Stomach (tissue), 4 donors: ENCODE measurements at regions not wholly inside any gene's neighbourhood (a gene's known extent, or its start where the extent isn't known, plus 50 kb on each side); places are given as distances from the start of the nearest gene placed in this dataset.

Experiments
- POLR2A ChIP-seq, 4 donors: fragments of 450-650 bp; IDR thresholded peaks; one replicate each; pipeline ENCODE4 v1.6.1; 2016; ENCODE audit warnings: antibody characterized with exemption in 4 of 4, control low read depth in 2 of 4, mild to moderate bottlenecking in 1 of 4, moderate library complexity in 1 of 4
- TF ChIP-seq, protein P1 (sequence below), 7 experiments: fragments of 450-650 bp in 4 of 7; fragments of 200-600 bp in 3 of 7; sonication (generic) in 3 of 7; IDR thresholded peaks; one replicate each; pipeline ENCODE4 v1.5.1; 2016 to 2019; ENCODE audit warnings: antibody characterized with exemption in 7 of 7, control low read depth in 2 of 7, mild to moderate bottlenecking in 1 of 7

DNA sequence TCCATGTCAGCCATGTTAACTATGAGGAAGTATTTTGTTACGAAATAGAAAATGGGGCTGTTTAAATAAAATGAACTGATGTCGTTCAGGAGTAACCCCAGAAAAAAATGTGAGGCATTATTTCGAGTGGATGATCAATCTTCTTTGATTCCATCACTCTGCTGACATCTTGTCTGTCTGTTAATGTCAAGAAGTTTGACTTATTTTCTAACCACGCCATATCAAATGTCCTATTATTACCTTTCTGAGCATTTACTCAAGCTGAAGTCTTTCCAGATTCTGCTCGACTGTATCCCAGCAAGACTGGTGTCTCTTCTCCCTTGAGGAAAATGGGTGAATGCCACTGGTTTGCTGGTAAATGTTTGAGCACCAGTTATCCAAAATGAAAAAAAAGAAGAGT, 672.9 kb upstream of the SOX11 start:
- TF ChIP-seq, protein P1, sequence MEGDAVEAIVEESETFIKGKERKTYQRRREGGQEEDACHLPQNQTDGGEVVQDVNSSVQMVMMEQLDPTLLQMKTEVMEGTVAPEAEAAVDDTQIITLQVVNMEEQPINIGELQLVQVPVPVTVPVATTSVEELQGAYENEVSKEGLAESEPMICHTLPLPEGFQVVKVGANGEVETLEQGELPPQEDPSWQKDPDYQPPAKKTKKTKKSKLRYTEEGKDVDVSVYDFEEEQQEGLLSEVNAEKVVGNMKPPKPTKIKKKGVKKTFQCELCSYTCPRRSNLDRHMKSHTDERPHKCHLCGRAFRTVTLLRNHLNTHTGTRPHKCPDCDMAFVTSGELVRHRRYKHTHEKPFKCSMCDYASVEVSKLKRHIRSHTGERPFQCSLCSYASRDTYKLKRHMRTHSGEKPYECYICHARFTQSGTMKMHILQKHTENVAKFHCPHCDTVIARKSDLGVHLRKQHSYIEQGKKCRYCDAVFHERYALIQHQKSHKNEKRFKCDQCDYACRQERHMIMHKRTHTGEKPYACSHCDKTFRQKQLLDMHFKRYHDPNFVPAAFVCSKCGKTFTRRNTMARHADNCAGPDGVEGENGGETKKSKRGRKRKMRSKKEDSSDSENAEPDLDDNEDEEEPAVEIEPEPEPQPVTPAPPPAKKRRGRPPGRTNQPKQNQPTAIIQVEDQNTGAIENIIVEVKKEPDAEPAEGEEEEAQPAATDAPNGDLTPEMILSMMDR (IDR thresholded peaks at IDR 0.05), result no peak
- TF ChIP-seq POLR2A (IDR thresholded peaks at IDR 0.05), result no peak
